HG03066 (cell line): ENCODE measurements at regions not wholly inside any gene's neighbourhood (a gene's known extent, or its start where the extent isn't known, plus 50 kb on each side); places are given as distances from the start of the nearest gene placed in this dataset.

Experiments used
- ATAC-seq: cut with Tn5 transposase; IDR thresholded peaks from one replicate; pipeline ENCODE4 v1.9.1; 2021; ENCODE audit warnings: low read depth; ENCODE audit not compliant: unreplicated experiment

- ATAC-seq, result no peak
Measured at GRCh38 chr6:105488516-105489215, 85.8 kb upstream of the PREP start.

GRCh38 chr6:105487040-105487790 is 84.3 kb upstream of the PREP start:
- ATAC-seq, result no peak

GRCh38 chr6:105485456-105485855 is 82.6 kb upstream of the PREP start:
- peak; percentile 63 for ATAC-seq

GRCh38 chr6:105484238-105485161 is 81.6 kb upstream of the PREP start:
- no peak for ATAC-seq

- no peak for ATAC-seq
Measured at GRCh38 chr6:105483492-105483891, 80.6 kb upstream of the PREP start.

- ATAC-seq, result no peak
Measured at GRCh38 chr6:105482921-105483320, 80.0 kb upstream of the PREP start.

GRCh38 chr6:105482227-105482844 is 79.5 kb upstream of the PREP start:
- ATAC-seq, result no peak

- no peak for ATAC-seq
Measured at GRCh38 chr6:105476978-105477377, 74.1 kb upstream of the PREP start.

- no peak for ATAC-seq
Measured at GRCh38 chr6:105474234-105474633, 71.4 kb upstream of the PREP start.

- ATAC-seq, result no peak
Measured at GRCh38 chr6:105469946-105470345, 67.1 kb upstream of the PREP start.

GRCh38 chr6:105468850-105469249 is 66.0 kb upstream of the PREP start:
- ATAC-seq, result no peak

GRCh38 chr6:105460860-105461259 is 58.0 kb upstream of the PREP start:
- ATAC-seq, result no peak

- ATAC-seq, result no peak
Measured at GRCh38 chr6:105459864-105460263, 57.0 kb upstream of the PREP start.

- ATAC-seq, result peak; percentile 94
Measured at GRCh38 chr6:105459049-105459448, 56.2 kb upstream of the PREP start.

- ATAC-seq, result peak; percentile 43
Measured at GRCh38 chr6:105458551-105458950, 55.7 kb upstream of the PREP start.

GRCh38 chr6:105458084-105458483 is 55.2 kb upstream of the PREP start:
- ATAC-seq, result no peak

- no peak for ATAC-seq
Measured at GRCh38 chr6:105453968-105454367, 51.1 kb upstream of the PREP start.

- peak; percentile 75 for ATAC-seq
Measured at GRCh38 chr6:105452924-105453756, 50.3 kb upstream of the PREP start.
